ENCODE measurements at regions not wholly inside any gene's neighbourhood (a gene's known extent, or its start where the extent isn't known, plus 50 kb on each side); places are given as distances from the start of the nearest gene placed in this dataset.

DNA sequence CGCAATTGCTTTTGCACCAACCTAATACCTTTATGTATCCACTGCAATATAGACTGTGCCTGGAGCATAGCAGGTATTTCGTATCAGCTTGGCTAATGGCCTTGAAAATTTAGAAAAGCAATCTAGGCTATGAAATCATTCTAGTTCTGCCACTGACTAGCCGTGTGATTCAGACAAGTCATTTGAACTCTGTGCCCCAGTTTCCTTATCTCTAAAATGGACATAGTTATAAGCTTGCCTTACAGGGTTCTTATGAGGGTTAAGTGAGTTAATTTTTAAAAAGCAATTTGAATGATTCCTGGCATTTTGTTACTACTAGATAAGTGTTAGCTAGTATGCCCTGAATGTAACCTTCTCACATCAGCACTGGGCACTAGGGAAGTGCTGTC is 80.5 kb upstream of the PUM3 start:
- Histone ChIP-seq H3K4me3 (ENCODE audit: low read depth, low read length) (no peak overlapping the region), H3K27ac (ENCODE audit: extremely low read depth, low read depth, low read length) (no peak overlapping the region), H3K36me3 (ENCODE audit: control insufficient read depth in 2 of 2, insufficient read depth in 1 of 2, low read length in 2 of 2) (no peaks in the 10 kb centered on the region), H3K9me3 (ENCODE audit: control insufficient read depth, insufficient read depth, low read depth, low read length) (no peaks in the 10 kb centered on the region), H3K4me1 (ENCODE audit: control insufficient read depth, insufficient read depth, low read length) (0 out of 2 replicates have a peak, but pooled peaks cover 2% of the 10 kb centered on the region)
- TF ChIP-seq, protein P1, sequence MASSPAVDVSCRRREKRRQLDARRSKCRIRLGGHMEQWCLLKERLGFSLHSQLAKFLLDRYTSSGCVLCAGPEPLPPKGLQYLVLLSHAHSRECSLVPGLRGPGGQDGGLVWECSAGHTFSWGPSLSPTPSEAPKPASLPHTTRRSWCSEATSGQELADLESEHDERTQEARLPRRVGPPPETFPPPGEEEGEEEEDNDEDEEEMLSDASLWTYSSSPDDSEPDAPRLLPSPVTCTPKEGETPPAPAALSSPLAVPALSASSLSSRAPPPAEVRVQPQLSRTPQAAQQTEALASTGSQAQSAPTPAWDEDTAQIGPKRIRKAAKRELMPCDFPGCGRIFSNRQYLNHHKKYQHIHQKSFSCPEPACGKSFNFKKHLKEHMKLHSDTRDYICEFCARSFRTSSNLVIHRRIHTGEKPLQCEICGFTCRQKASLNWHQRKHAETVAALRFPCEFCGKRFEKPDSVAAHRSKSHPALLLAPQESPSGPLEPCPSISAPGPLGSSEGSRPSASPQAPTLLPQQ (tag by site-specific recombination; IDR thresholded peaks at IDR 0.05) = no peak
- TF ChIP-seq, protein P2, sequence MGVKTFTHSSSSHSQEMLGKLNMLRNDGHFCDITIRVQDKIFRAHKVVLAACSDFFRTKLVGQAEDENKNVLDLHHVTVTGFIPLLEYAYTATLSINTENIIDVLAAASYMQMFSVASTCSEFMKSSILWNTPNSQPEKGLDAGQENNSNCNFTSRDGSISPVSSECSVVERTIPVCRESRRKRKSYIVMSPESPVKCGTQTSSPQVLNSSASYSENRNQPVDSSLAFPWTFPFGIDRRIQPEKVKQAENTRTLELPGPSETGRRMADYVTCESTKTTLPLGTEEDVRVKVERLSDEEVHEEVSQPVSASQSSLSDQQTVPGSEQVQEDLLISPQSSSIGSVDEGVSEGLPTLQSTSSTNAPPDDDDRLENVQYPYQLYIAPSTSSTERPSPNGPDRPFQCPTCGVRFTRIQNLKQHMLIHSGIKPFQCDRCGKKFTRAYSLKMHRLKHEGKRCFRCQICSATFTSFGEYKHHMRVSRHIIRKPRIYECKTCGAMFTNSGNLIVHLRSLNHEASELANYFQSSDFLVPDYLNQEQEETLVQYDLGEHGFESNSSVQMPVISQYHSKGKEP (tag by site-specific recombination; IDR thresholded peaks at IDR 0.05) = no peak
- TF ChIP-seq ZNF292 (tag by site-specific recombination; IDR thresholded peaks at IDR 0.05; ENCODE audit: borderline replicate concordance, low read depth) (no peak), ZNF416 (tag by site-specific recombination; IDR thresholded peaks at IDR 0.05) (no peak), ZNF654 (tag by site-specific recombination; IDR thresholded peaks at IDR 0.05; ENCODE audit: low read depth) (no peak), ZNF366 (tag by site-specific recombination; conservative IDR thresholded peaks at IDR 0.05) (no peak), ZNF302 (tag by site-specific recombination; IDR thresholded peaks at IDR 0.05; ENCODE audit: low read depth) (no peak), ZNF629 (tag by site-specific recombination; IDR thresholded peaks at IDR 0.05) (no peak), ZNF529 (tag by site-specific recombination; IDR thresholded peaks at IDR 0.05; ENCODE audit: insufficient replicate concordance) (no peak), ZNF48 (tag by site-specific recombination; IDR thresholded peaks at IDR 0.05) (no peak), ZNF510 (tag by site-specific recombination; IDR thresholded peaks at IDR 0.05; ENCODE audit: insufficient replicate concordance) (no peak), ZBTB1 (tag by site-specific recombination; IDR thresholded peaks at IDR 0.05) (no peak), ZNF324 (tag by site-specific recombination; IDR thresholded peaks at IDR 0.05) (no peak), MEIS1 (CRISPR knock-in tag; IDR thresholded peaks at IDR 0.05; ENCODE audit: borderline replicate concordance) (no peak), KLF16 (tag by site-specific recombination; IDR thresholded peaks at IDR 0.05) (no peak)
- TF ChIP-seq, protein P3, sequence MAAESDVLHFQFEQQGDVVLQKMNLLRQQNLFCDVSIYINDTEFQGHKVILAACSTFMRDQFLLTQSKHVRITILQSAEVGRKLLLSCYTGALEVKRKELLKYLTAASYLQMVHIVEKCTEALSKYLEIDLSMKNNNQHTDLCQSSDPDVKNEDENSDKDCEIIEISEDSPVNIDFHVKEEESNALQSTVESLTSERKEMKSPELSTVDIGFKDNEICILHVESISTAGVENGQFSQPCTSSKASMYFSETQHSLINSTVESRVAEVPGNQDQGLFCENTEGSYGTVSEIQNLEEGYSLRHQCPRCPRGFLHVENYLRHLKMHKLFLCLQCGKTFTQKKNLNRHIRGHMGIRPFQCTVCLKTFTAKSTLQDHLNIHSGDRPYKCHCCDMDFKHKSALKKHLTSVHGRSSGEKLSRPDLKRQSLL (tag by site-specific recombination; IDR thresholded peaks at IDR 0.05) = no peak
- TF ChIP-seq, protein P4, sequence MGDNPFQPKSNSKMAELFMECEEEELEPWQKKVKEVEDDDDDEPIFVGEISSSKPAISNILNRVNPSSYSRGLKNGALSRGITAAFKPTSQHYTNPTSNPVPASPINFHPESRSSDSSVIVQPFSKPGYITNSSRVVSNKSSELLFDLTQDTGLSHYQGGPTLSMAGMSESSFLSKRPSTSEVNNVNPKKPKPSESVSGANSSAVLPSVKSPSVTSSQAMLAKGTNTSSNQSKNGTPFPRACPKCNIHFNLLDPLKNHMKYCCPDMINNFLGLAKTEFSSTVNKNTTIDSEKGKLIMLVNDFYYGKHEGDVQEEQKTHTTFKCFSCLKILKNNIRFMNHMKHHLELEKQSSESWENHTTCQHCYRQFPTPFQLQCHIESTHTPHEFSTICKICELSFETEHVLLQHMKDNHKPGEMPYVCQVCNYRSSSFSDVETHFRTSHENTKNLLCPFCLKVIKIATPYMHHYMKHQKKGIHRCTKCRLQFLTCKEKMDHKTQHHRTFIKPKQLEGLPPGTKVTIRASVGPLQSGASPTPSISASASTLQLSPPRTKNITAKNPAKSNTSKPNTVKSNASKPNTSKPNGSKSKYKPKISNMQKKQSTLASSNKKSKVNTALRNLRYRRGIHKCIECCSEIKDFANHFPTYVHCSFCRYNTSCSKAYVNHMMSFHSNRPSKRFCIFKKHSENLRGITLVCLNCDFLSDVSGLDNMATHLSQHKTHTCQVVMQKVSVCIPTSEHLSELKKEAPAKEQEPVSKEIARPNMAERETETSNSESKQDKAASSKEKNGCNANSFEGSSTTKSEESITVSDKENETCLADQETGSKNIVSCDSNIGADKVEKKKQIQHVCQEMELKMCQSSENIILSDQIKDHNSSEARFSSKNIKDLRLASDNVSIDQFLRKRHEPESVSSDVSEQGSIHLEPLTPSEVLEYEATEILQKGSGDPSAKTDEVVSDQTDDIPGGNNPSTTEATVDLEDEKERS (tag by site-specific recombination; IDR thresholded peaks at IDR 0.05) = no peak
- TF ChIP-seq, protein P5, sequence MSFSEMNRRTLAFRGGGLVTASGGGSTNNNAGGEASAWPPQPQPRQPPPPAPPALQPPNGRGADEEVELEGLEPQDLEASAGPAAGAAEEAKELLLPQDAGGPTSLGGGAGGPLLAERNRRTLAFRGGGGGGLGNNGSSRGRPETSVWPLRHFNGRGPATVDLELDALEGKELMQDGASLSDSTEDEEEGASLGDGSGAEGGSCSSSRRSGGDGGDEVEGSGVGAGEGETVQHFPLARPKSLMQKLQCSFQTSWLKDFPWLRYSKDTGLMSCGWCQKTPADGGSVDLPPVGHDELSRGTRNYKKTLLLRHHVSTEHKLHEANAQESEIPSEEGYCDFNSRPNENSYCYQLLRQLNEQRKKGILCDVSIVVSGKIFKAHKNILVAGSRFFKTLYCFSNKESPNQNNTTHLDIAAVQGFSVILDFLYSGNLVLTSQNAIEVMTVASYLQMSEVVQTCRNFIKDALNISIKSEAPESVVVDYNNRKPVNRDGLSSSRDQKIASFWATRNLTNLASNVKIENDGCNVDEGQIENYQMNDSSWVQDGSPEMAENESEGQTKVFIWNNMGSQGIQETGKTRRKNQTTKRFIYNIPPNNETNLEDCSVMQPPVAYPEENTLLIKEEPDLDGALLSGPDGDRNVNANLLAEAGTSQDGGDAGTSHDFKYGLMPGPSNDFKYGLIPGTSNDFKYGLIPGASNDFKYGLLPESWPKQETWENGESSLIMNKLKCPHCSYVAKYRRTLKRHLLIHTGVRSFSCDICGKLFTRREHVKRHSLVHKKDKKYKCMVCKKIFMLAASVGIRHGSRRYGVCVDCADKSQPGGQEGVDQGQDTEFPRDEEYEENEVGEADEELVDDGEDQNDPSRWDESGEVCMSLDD (tag by site-specific recombination; IDR thresholded peaks at IDR 0.05) = no peak
- ChIA-PET CTCF (interaction anchor here (0.5 to 1.2 kb wide), 2 partner anchors 67 to 71 kb away, joined by 3 to 5 read pairs; no protein-coding TSS in a partner anchor), POLR2A (no interaction called here)

Measured in HEK293 (cell line).